Neural progenitor cell (in vitro differentiated cells): ENCODE measurements at regions not wholly inside any gene's neighbourhood (a gene's known extent, or its start where the extent isn't known, plus 50 kb on each side); places are given as distances from the start of the nearest gene placed in this dataset.

Experiments
- CTCF ChIP-seq: fragments of 200-600 bp; sonication (generic); IDR thresholded peaks from 2 replicates; pipeline ENCODE4 v1.5.1; 2017; ENCODE audit warnings: antibody characterized with exemption, mild to moderate bottlenecking
- EZH2phosphoT487 ChIP-seq: fragments of 200-600 bp; sonication (generic); IDR thresholded peaks from 2 replicates; pipeline ENCODE4 v1.6.1; 2017; ENCODE audit warnings: antibody characterized with exemption

- TF ChIP-seq CTCF (no peak), EZH2phosphoT487 (no peak)
Observed at GRCh38 chr2:15042801-15043217, 410.3 kb downstream of the LRATD1 start.
